Astrocyte (in vitro differentiated cells and primary cell): ENCODE measurements at regions not wholly inside any gene's neighbourhood (a gene's known extent, or its start where the extent isn't known, plus 50 kb on each side); places are given as distances from the start of the nearest gene placed in this dataset.

Experiments used
- DNase-seq: peaks from one replicate; pipeline ENCODE4 v3.0.0-alpha.2; 2010; ENCODE audit warnings: low read depth
- FAIRE-seq: peaks from 2 replicates; lab custom pipeline; 2011; peaks lifted over from hg19 to GRCh38; lab: Jason Lieb, UNC
- H2AFZ ChIP-seq: 2 replicates; pipeline ENCODE4 v1.6.0; 2012; ENCODE audit warnings: low read depth, low read length, inconsistent platforms
- H3K27ac ChIP-seq: 2 replicates; pipeline ENCODE4 v1.5.1; 2011; ENCODE audit warnings: low read depth, low read length, inconsistent platforms
- H3K27me3 ChIP-seq: 2 replicates; pipeline ENCODE4 v1.6.0; 2011; ENCODE audit warnings: low read length, inconsistent platforms; ENCODE audit not compliant: insufficient read depth
- H3K36me3 ChIP-seq: 2 replicates; pipeline ENCODE4 v1.5.1; 2011; ENCODE audit warnings: low read length, inconsistent platforms; ENCODE audit not compliant: insufficient read depth
- H3K4me1 ChIP-seq: 2 replicates; pipeline ENCODE4 v1.5.1; 2011; ENCODE audit warnings: low read length, inconsistent platforms; ENCODE audit not compliant: insufficient read depth
- H3K4me2 ChIP-seq: 2 replicates; pipeline ENCODE4 v1.6.0; 2012; ENCODE audit warnings: low read length, inconsistent platforms
- H3K4me3 ChIP-seq: 2 replicates; pipeline ENCODE4 v1.5.1; 2011; ENCODE audit warnings: low read depth, mild to moderate bottlenecking, low read length, inconsistent platforms; ENCODE audit not compliant: insufficient read depth
- H3K79me2 ChIP-seq: 2 replicates; pipeline ENCODE4 v1.6.0; 2012; ENCODE audit warnings: mild to moderate bottlenecking, low read length, inconsistent platforms; ENCODE audit not compliant: insufficient read depth
- H3K9ac ChIP-seq: 2 replicates; pipeline ENCODE4 v1.6.0; 2012; ENCODE audit warnings: mild to moderate bottlenecking, low read length, inconsistent platforms
- H3K9me3 ChIP-seq: 2 replicates; pipeline ENCODE4 v1.5.1; 2012; ENCODE audit warnings: low read depth, mild to moderate bottlenecking, low read length, inconsistent platforms; ENCODE audit not compliant: insufficient read depth
- H4K20me1 ChIP-seq: 2 replicates; pipeline ENCODE4 v1.6.0; 2012; ENCODE audit warnings: low read length, inconsistent platforms; ENCODE audit not compliant: insufficient read depth
- H3K27ac Mint-ChIP-seq: one replicate; pipeline ENCODE4 v1.8.0; 2021; ENCODE audit warnings: mild to moderate bottlenecking, mixed read lengths; ENCODE audit not compliant: unreplicated experiment
- H3K27me3 Mint-ChIP-seq: one replicate; pipeline ENCODE4 v1.8.0; 2021; ENCODE audit warnings: low read depth, mixed read lengths; ENCODE audit not compliant: unreplicated experiment
- H3K36me3 Mint-ChIP-seq: one replicate; pipeline ENCODE4 v1.8.0; 2021; ENCODE audit warnings: low read depth, mixed read lengths; ENCODE audit not compliant: unreplicated experiment
- H3K4me1 Mint-ChIP-seq: one replicate; pipeline ENCODE4 v1.8.0; 2021; ENCODE audit warnings: low read depth, mixed read lengths; ENCODE audit not compliant: unreplicated experiment
- H3K4me3 Mint-ChIP-seq: one replicate; pipeline ENCODE4 v1.8.0; 2021; ENCODE audit warnings: mild to moderate bottlenecking, moderate library complexity, mixed read lengths; ENCODE audit not compliant: unreplicated experiment
- H3K9me3 Mint-ChIP-seq: one replicate; pipeline ENCODE4 v1.8.0; 2021; ENCODE audit warnings: mild to moderate bottlenecking, mixed read lengths; ENCODE audit not compliant: unreplicated experiment
- EZH2 ChIP-seq: IDR thresholded peaks from 2 replicates; pipeline ENCODE4 v1.6.1; 2012; ENCODE audit warnings: mild to moderate bottlenecking, low read length, inconsistent platforms; ENCODE audit not compliant: insufficient read depth
- TF ChIP-seq, protein P1 (sequence below): IDR thresholded peaks from 2 replicates; pipeline ENCODE4 v1.5.1; 2011; ENCODE audit warnings: low read depth, mild to moderate bottlenecking, inconsistent platforms, low read length, moderate library complexity; ENCODE audit not compliant: insufficient read depth

DNA sequence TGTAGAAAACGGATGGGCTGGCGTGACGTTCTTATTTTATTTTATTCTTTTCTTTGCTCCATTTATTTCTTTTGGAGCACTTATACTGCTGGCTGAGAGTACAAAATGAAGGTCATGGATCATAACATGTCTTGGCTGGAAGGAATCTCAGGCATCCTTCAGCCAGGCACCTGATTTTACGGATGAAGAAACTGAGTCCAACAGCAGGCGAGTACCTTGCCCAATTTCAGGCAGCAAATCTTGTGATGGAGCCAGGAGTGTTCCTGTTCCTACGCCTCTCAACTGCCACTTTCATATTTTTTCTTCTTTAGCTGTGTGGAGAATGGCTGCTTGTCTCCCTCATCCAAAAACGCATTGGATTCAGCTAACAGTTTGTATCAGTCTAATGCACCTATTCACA is 332.1 kb upstream of the IGFBP7 start:
- H3K4me3 ChIP-seq = no peak overlapping the region
- no peak overlapping the region for H3K9ac ChIP-seq
- no peaks in the 10 kb centered on the region for H3K4me1 ChIP-seq
- H3K27me3 ChIP-seq = peaks cover 6% of the 10 kb centered on the region
- no peak overlapping the region for H2AFZ ChIP-seq
- peaks cover 3% of the 10 kb centered on the region for H3K4me1 Mint-ChIP-seq
- TF ChIP-seq, protein P1, sequence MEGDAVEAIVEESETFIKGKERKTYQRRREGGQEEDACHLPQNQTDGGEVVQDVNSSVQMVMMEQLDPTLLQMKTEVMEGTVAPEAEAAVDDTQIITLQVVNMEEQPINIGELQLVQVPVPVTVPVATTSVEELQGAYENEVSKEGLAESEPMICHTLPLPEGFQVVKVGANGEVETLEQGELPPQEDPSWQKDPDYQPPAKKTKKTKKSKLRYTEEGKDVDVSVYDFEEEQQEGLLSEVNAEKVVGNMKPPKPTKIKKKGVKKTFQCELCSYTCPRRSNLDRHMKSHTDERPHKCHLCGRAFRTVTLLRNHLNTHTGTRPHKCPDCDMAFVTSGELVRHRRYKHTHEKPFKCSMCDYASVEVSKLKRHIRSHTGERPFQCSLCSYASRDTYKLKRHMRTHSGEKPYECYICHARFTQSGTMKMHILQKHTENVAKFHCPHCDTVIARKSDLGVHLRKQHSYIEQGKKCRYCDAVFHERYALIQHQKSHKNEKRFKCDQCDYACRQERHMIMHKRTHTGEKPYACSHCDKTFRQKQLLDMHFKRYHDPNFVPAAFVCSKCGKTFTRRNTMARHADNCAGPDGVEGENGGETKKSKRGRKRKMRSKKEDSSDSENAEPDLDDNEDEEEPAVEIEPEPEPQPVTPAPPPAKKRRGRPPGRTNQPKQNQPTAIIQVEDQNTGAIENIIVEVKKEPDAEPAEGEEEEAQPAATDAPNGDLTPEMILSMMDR = no peak
- TF ChIP-seq EZH2 = no peak
- H3K4me3 Mint-ChIP-seq = no peak overlapping the region
- no peak overlapping the region for H3K27ac Mint-ChIP-seq
- H3K9me3 Mint-ChIP-seq = no peaks in the 10 kb centered on the region
- no peak overlapping the region for H3K27ac ChIP-seq
- DNase-seq = no peak
- H4K20me1 ChIP-seq = no peaks in the 10 kb centered on the region
- no peaks in the 10 kb centered on the region for H3K79me2 ChIP-seq
- H3K9me3 ChIP-seq = no peaks in the 10 kb centered on the region
- H3K4me2 ChIP-seq = no peak overlapping the region
- H3K36me3 Mint-ChIP-seq = no peaks in the 10 kb centered on the region
- H3K36me3 ChIP-seq = no peaks in the 10 kb centered on the region
- H3K27me3 Mint-ChIP-seq = peaks cover 8% of the 10 kb centered on the region
- FAIRE-seq = no peak

DNA sequence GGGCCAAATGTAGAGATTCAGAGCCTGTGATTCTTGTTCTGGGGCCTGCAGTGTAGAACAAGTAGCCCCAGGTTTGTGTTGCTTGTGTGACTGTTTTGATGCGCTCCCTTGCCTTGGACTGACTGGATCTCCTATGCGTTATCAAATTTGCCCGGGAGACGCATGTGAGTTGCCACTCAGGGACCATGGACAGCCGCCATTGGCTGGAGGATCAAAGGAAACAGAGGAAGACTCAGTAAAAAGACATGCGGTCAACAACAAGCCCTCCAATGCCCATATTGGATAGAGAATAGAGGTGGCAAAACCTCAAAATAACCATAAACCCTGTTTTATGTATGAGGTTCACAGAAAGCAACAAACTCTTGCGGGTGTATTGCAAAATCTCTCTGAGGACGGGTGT is 327.5 kb upstream of the IGFBP7 start:
- no peak overlapping the region for H3K27ac ChIP-seq
- H3K79me2 ChIP-seq = no peaks in the 10 kb centered on the region
- H3K9me3 Mint-ChIP-seq = no peaks in the 10 kb centered on the region
- no peaks in the 10 kb centered on the region for H3K4me1 Mint-ChIP-seq
- FAIRE-seq = no peak
- H3K36me3 Mint-ChIP-seq = no peaks in the 10 kb centered on the region
- H3K4me3 Mint-ChIP-seq = no peak overlapping the region
- no peak overlapping the region for H3K4me2 ChIP-seq
- H3K27me3 ChIP-seq = peaks cover 7% of the 10 kb centered on the region
- TF ChIP-seq, protein P1 = no peak
- DNase-seq = no peak
- no peak overlapping the region for H3K27ac Mint-ChIP-seq
- peaks cover 3% of the 10 kb centered on the region for H3K27me3 Mint-ChIP-seq
- H3K9me3 ChIP-seq = no peaks in the 10 kb centered on the region
- H3K9ac ChIP-seq = no peak overlapping the region
- H3K4me1 ChIP-seq = no peaks in the 10 kb centered on the region
- no peaks in the 10 kb centered on the region for H3K36me3 ChIP-seq
- no peaks in the 10 kb centered on the region for H4K20me1 ChIP-seq
- no peak overlapping the region for H3K4me3 ChIP-seq
- H2AFZ ChIP-seq = no peak overlapping the region

DNA sequence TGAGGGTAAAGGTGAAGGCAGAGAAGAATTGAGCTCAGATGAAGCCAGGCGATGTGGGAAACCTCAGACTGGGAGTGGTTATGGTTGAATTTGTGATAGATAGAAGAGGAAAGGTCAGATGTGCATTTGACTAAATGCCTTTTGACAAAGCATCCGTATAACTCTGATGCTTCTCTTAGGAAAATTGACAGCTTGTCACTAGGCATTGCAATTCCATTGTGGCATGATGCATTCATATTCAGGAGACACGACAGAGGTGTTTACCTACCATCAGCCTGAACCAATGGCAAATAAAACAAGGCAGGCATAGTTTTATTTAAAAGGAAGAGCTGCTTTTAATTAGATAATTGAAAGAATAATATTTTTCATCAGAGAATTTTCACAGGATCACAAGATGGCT is 325.1 kb upstream of the IGFBP7 start:
- Mint-ChIP-seq H3K27ac (no peak overlapping the region), H3K4me1 (no peaks in the 10 kb centered on the region), H3K4me3 (no peak overlapping the region), H3K36me3 (no peaks in the 10 kb centered on the region), H3K27me3 (peaks cover 1% of the 10 kb centered on the region), H3K9me3 (no peaks in the 10 kb centered on the region)
- TF ChIP-seq, protein P1 = no peak
- no peak for TF ChIP-seq EZH2
- Histone ChIP-seq H3K79me2 (no peaks in the 10 kb centered on the region), H2AFZ (no peak overlapping the region), H3K27me3 (peaks cover 3% of the 10 kb centered on the region), H3K9ac (no peak overlapping the region), H3K36me3 (no peaks in the 10 kb centered on the region), H4K20me1 (no peaks in the 10 kb centered on the region), H3K4me1 (no peaks in the 10 kb centered on the region), H3K4me3 (no peak overlapping the region), H3K9me3 (no peaks in the 10 kb centered on the region), H3K27ac (no peak overlapping the region), H3K4me2 (no peak overlapping the region)
- FAIRE-seq (no peak), DNase-seq (no peak)
